NT2/D1 (cell line): ENCODE measurements at regions not wholly inside any gene's neighbourhood (a gene's known extent, or its start where the extent isn't known, plus 50 kb on each side); places are given as distances from the start of the nearest gene placed in this dataset.

Experiments
- YY1 ChIP-seq: IDR thresholded peaks from 2 replicates; pipeline ENCODE4 v1.6.1; 2011; ENCODE audit not compliant: insufficient read length, insufficient read depth
- ZNF274 ChIP-seq: IDR thresholded peaks from 2 replicates; pipeline ENCODE4 v1.6.1; 2011; ENCODE audit warnings: mild to moderate bottlenecking, low read depth, low read length

DNA sequence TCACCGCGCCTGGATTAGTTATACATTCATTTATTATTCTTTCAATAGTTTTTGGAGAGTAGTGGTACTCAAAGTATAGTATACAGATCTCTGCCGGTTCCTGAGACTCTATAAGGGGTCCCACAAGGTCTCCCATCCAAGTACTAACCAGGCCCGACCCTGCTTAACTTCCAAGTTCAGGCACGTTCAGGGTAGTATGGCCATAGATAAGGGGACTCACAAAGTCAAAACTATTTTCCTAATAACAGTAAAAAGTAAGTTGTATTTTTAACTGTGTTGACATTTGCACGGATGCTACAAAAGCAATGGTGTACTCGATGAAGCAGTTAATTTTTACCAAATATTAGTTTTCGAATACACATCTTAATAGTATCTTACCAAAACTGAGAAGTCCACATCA, 84.4 kb upstream of the STK26 start:
- TF ChIP-seq YY1 = no peak
- no peak for TF ChIP-seq ZNF274
